Lower lobe of right lung (tissue), 2 donors: ENCODE measurements at regions not wholly inside any gene's neighbourhood (a gene's known extent, or its start where the extent isn't known, plus 50 kb on each side); places are given as distances from the start of the nearest gene placed in this dataset.
A peak's percentile ranks its signal among the peaks of the same experiment; 100 is the strongest.

Experiments used
- ATAC-seq, 2 donors: fragments of 200-7000 bp; cut with Tn5 transposase; one replicate each; pipeline ENCODE4 v1.9.1; 2020 to 2022; ENCODE audit warnings: mild to moderate bottlenecking in 2 of 2, moderate library complexity in 2 of 2
- DNase-seq: peaks from one replicate; pipeline ENCODE4 v3.0.0-alpha.2; 2020
- H3K27ac ChIP-seq: fragments of 200-600 bp; one replicate; pipeline ENCODE4 v1.8.0; 2022
- H3K27me3 ChIP-seq: fragments of 200-600 bp; one replicate; pipeline ENCODE4 v1.8.0; 2022; ENCODE audit warnings: low read depth
- H3K36me3 ChIP-seq: fragments of 200-600 bp; one replicate; pipeline ENCODE4 v1.8.0; 2022; ENCODE audit warnings: mild to moderate bottlenecking
- H3K4me1 ChIP-seq: fragments of 200-600 bp; one replicate; pipeline ENCODE4 v1.8.0; 2022
- H3K4me3 ChIP-seq: fragments of 200-600 bp; one replicate; pipeline ENCODE4 v1.8.0; 2022; ENCODE audit warnings: mild to moderate bottlenecking
- H3K9me3 ChIP-seq: fragments of 200-600 bp; one replicate; pipeline ENCODE4 v1.8.0; 2022
- intact Hi-C: fragments of 100-400 bp; cut with DNase I; formaldehyde crosslinking; loops from one replicate; pipeline ENCODE4 v1.11.0; 2022
- TF ChIP-seq, protein P1 (sequence below): fragments of 200-600 bp; IDR thresholded peaks from one replicate; pipeline ENCODE4 v1.8.0; 2022; ENCODE audit warnings: antibody characterized with exemption, mild to moderate bottlenecking
- donor health status: DM: no; HTN: yes; CAD: no; lungs with severe emphysema.

DNA sequence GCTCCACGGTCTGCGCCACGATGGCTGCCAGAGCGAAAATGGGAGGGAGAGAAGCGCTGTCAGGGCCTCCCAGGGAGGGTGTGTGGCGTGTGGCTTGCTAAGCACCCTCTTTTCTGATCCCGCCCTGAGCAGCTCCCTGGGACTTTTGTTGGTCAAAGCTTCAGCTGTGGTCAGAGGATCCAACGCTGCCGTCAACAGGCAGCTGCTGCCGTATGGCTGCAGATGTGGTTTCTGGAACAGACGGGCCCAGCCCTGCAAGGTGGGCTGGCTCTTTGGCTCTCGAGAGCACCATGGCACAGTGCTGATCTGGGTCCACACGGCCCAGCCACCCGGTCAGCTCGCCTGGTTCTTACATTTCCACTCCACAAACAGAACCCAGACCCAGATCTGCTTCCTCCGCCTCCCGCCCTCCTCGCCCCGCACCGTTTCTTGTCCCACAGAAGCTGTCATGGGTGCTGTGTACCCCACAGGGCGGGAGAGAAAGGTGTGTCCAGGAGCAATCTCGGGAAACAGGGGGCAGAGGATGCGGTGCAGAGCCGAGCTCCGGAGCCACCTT, 86.0 kb upstream of the BHLHE23 start:
- no peak overlapping the region for H3K4me3 ChIP-seq
- no peaks in the 10 kb centered on the region for H3K4me1 ChIP-seq
- H3K27ac ChIP-seq = no peak overlapping the region
- intact Hi-C loops = no loop called here
- TF ChIP-seq, protein P1, sequence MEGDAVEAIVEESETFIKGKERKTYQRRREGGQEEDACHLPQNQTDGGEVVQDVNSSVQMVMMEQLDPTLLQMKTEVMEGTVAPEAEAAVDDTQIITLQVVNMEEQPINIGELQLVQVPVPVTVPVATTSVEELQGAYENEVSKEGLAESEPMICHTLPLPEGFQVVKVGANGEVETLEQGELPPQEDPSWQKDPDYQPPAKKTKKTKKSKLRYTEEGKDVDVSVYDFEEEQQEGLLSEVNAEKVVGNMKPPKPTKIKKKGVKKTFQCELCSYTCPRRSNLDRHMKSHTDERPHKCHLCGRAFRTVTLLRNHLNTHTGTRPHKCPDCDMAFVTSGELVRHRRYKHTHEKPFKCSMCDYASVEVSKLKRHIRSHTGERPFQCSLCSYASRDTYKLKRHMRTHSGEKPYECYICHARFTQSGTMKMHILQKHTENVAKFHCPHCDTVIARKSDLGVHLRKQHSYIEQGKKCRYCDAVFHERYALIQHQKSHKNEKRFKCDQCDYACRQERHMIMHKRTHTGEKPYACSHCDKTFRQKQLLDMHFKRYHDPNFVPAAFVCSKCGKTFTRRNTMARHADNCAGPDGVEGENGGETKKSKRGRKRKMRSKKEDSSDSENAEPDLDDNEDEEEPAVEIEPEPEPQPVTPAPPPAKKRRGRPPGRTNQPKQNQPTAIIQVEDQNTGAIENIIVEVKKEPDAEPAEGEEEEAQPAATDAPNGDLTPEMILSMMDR = no peak
- ATAC-seq (no peak), DNase-seq (peak; percentile 23)
- peaks cover 75% of the 10 kb centered on the region for H3K27me3 ChIP-seq
- no peaks in the 10 kb centered on the region for H3K36me3 ChIP-seq
- H3K9me3 ChIP-seq = no peaks in the 10 kb centered on the region

DNA sequence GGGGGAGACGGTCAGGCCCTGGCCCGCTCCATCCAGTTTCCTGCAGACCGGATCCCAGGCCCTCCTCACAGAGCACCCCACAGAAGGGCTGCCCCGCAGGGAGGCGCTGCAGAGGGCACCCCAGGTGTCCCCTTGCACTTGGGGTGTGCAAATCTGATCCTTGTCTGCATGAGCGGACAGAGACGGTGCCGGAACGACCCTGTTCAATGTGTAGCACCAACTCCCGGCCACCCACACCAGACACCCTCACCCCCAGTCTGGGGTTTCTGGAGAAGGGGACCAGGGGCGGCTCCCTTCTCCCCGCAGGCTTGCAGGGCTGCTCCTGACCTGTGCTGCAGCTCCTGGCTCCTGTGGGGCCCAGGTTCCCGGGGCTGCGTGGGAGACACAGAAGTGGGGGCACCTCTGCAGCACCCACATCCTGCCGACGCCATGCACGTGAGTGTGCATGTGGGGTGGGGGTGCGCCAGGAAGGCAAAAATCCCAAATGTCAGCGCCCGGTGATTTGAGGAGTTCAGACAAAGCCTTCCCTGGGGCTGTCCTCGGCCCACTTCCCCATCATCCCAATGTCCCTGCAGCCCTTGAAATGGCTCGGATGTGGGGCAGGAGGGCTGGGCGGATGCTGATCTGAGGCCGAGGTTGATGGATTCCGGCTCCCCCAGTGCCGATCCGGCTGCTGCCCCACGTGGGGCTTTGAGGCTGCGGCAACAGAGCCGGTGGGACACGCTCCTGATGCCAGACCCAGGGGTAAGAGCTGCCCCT, 85.3 kb upstream of the BHLHE23 start:
- H3K27ac ChIP-seq = no peak overlapping the region

DNA sequence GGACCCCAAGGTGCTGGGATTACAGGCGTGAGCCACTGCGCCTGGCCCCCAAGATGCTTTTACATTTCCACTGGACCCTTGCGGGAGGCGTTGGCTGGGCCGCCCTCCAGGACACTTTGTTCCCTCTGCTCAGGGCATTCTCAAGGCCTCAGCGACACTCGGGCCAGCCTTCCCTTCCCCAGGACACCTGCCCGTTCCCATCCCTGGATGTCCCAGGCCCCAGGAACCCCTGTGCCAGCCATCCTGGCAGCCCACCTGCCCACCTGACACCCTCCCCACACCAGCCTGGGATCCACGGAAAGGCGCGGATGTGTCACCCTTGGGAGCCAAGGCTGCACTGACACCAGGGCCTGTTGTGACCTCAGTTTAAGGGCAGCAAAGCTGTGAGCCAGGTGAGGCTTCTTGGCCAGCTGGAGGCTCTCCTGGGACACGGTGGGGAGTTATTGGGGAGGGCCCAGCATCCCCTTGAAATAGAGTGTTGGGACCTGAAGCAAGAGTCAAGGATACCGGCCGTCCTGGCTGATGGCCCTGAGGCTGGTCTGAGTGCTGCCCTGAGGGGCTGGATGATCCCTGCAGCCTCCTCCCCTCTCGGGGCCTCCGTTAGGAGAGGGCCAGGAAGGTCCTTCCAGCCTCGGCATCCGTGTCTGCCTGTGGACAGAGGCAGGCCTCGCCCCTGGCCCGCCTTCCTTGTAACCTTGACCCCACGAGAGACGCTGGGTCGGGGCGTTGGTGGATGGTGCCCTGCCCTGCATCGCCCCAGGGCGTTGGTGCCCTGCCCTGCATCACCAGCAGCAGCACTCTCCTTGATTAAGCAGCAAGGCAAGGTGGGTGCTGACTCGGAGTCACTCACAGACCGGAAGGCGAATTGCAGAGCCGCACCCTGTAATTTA, 84.2 kb upstream of the BHLHE23 start:
- no peak overlapping the region for H3K4me3 ChIP-seq
- H3K27ac ChIP-seq = no peak overlapping the region
- no peaks in the 10 kb centered on the region for H3K36me3 ChIP-seq
- no peaks in the 10 kb centered on the region for H3K9me3 ChIP-seq
- TF ChIP-seq, protein P1 = no peak
- DNase-seq = peak; percentile 38
- peaks cover 69% of the 10 kb centered on the region for H3K27me3 ChIP-seq
- ATAC-seq = no peak
- H3K4me1 ChIP-seq = no peaks in the 10 kb centered on the region
- intact Hi-C loops = no loop called here

More for the DNA sequence above, 85.3 kb upstream of the BHLHE23 start:
- no peaks in the 10 kb centered on the region for H3K4me1 ChIP-seq
- no peak for ATAC-seq
- intact Hi-C loops = no loop called here
- TF ChIP-seq, protein P1 = no peak
- H3K4me3 ChIP-seq = no peak overlapping the region
- H3K27me3 ChIP-seq = peaks cover 75% of the 10 kb centered on the region
- H3K36me3 ChIP-seq = no peaks in the 10 kb centered on the region
- no peaks in the 10 kb centered on the region for H3K9me3 ChIP-seq
- DNase-seq = peak; percentile 38

DNA sequence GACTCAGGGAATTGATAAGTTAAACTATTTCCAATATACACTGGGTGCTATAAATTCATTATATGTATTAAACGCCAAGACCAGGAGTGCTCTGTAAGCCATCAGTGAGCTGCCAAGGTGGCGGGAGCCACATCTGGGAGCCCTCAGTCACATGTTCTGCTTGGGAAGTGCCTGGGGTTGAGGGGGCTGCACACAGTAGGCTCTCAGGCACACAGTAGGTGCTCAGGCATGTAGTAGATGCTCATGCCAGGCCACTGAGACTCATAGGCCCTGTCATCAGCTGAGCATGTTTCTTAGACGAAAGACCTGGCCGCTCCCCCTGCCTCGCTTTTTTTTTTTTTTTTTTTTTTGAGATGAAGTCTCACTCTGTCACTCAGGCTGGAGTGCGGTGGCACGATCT, 83.3 kb upstream of the BHLHE23 start:
- DNase-seq (no peak), ATAC-seq (no peak)
- no peaks in the 10 kb centered on the region for H3K9me3 ChIP-seq
- H3K27me3 ChIP-seq = peaks cover 72% of the 10 kb centered on the region
- TF ChIP-seq, protein P1 = no peak
- H3K36me3 ChIP-seq = no peaks in the 10 kb centered on the region
- intact Hi-C loops = no loop called here
- H3K4me3 ChIP-seq = no peak overlapping the region
- no peak overlapping the region for H3K27ac ChIP-seq
- H3K4me1 ChIP-seq = no peaks in the 10 kb centered on the region

DNA sequence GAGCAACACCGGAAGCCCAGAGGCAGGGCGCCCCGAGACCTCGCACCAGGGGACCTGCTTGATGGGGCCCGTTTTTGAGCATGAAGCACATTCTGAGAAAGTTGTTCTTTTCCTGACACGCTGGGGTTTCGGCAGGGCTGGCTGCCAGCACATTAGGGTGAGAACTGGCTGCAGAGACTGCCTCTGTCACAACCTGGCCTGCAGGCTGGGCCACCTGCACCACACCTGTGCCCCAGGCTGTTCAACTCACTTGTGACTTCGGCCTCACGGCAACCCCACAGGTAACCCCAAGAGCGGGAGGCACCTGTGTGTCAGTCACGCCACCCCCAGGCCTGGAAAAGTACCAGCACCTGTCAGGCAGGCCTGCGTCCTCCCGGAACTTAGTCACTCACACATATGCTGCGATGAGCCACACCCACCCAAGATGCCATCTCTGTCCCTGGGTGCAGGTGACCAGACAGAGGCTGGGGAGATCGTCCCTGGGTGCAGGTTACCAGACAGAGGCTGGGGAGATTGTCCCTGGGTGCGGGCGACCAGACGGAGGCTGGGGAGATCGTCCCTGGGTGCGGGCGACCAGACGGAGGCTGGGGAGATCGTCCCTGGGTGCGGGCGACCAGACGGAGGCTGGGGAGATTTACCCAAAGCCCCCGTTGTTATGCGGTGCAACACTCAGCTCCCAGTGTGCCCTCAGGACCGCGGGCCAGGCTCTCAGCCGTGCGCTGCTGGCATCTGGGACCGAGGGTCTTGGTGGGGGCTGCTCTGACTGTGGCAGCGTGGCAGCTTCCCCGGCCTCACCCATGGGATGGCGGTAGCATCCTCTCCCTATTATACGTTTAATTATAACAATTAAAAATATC, 82.5 kb upstream of the BHLHE23 start:
- Histone ChIP-seq H3K27me3 (peaks cover 66% of the 10 kb centered on the region), H3K4me3 (no peak overlapping the region), H3K9me3 (no peaks in the 10 kb centered on the region), H3K27ac (no peak overlapping the region), H3K36me3 (no peaks in the 10 kb centered on the region), H3K4me1 (no peaks in the 10 kb centered on the region)
- TF ChIP-seq, protein P1 = no peak
- ATAC-seq (no peak), DNase-seq (peak; percentile 40)
- intact Hi-C loops = no loop called here
